ENCODE measurements at regions not wholly inside any gene's neighbourhood (a gene's known extent, or its start where the extent isn't known, plus 50 kb on each side); places are given as distances from the start of the nearest gene placed in this dataset.

DNA sequence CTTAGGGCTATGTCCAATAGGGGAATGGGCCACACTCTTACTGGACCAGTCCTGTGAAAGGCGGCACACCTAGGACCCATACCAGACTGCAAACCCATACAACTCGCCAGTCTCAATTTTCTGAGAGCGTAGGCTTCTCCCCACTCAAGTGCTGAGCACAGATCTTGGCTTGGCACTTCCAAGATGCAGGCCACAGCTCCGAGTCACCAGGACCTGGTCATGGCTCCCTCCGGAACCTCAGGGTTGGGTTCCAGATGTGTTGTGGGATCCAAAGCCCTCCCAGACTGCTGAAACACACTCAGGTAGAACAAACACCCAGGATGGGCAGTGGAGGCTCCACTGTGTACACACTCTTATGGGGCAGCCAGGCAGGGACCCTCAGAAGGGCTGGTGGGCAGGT lies 103.3 kb downstream of the TMEM144 start:
- DNase-seq (ENCODE audit: extremely low spot score): no peak
- no peaks in the 10 kb centered on the region for H3K36me3 ChIP-seq (ENCODE audit: insufficient read depth)
- no peak overlapping the region for H3K27ac ChIP-seq (ENCODE audit: low read depth)
- no peaks in the 10 kb centered on the region for H3K4me1 ChIP-seq (ENCODE audit: insufficient read depth)
- 82% methylated on average over 5 of the region's 5 CpGs for WGBS
- H3K4me3 ChIP-seq (ENCODE audit: low read depth, low read length): no peak overlapping the region

DNA sequence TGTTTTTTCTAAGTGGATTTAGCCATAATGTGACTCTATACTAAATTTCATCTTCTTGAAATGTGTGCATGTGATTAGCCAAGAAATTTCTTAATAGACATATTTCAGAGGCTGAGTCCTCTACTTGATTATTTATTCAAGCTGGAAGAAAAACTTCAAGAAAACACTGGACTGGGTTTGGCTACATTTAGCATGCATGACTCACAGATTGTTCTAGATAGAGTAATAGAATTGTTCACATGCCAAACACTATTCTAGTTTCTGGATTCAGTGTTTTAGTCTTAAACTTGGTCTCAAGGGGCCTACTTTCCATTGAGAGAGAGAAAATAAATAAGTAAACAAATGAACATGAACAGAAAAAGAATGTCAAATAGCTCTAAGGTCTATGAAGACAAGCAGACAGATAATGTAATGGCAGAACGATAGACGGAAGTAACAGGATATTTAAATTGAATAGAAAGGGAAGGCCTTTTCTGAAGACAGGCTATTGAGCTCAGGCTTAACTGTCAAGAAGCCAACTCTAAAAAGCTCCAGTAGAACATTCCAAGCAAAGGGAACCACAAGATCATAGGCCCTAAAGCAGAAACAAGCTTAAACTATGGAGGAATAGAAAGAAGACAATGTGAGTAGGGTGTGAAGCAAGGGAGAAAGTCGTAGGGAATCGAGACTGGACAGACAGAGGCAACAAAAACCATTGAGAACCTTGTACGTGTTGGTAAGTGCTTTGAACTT lies 104.6 kb downstream of the TMEM144 start:
- Histone ChIP-seq H3K4me1 (ENCODE audit: insufficient read depth) (no peaks in the 10 kb centered on the region), H3K36me3 (ENCODE audit: insufficient read depth) (no peaks in the 10 kb centered on the region), H3K4me3 (ENCODE audit: low read depth, low read length) (no peak overlapping the region), H3K27ac (ENCODE audit: low read depth) (no peak overlapping the region)
- no peak for DNase-seq (ENCODE audit: extremely low spot score)
- 75% methylated on average over 5 of the region's 5 CpGs for WGBS

DNA sequence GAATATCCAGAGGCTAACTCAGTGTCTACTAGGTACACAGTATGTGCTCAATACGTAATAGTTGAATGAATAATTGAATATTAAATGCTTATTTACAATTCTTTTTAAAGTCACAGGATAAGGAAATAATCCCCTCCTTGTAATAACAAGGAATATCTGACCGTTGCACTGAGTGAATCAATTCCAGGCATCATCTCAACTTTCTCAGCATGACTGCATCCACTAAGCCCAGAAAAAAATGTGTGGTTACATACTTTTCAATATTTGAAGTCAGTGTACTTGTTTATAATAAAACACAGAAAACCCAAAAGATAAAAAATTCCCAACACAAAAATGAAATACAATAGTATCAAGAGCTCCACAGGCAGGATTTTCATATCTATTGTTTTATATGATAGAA lies 105.4 kb downstream of the TMEM144 start:
- no peaks in the 10 kb centered on the region for H3K36me3 ChIP-seq (ENCODE audit: insufficient read depth)
- H3K27ac ChIP-seq (ENCODE audit: low read depth): no peak overlapping the region
- H3K4me1 ChIP-seq (ENCODE audit: insufficient read depth): no peaks in the 10 kb centered on the region
- H3K4me3 ChIP-seq (ENCODE audit: low read depth, low read length): no peak overlapping the region
- WGBS: 50% methylated on average over 2 of the region's 2 CpGs
- no peak for DNase-seq (ENCODE audit: extremely low spot score)

DNA sequence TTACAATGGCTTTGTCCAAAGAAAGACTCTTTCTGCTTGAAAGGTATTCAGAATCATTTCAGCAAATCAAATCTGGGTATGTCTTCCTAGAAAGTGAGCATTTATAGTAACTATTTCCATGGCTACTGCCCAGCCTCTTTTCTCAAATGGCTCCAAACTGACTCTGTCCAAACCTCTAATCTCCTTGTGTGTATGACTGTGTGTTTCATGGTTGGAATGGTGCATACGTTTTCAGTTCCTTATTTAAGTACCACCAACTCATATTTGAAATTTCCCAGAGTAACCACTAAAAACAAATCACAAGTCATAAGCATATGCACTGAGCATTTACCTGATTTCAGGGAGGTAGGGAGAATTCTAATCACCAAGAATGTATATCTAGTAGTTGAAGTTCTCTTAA lies 106.0 kb downstream of the TMEM144 start:
- DNase-seq (ENCODE audit: extremely low spot score): no peak
- WGBS: 38% methylated on average over 1 of the region's 1 CpG
- H3K36me3 ChIP-seq (ENCODE audit: insufficient read depth): no peaks in the 10 kb centered on the region
- no peak overlapping the region for H3K4me3 ChIP-seq (ENCODE audit: low read depth, low read length)
- H3K27ac ChIP-seq (ENCODE audit: low read depth): no peak overlapping the region
- H3K4me1 ChIP-seq (ENCODE audit: insufficient read depth): no peaks in the 10 kb centered on the region

DNA sequence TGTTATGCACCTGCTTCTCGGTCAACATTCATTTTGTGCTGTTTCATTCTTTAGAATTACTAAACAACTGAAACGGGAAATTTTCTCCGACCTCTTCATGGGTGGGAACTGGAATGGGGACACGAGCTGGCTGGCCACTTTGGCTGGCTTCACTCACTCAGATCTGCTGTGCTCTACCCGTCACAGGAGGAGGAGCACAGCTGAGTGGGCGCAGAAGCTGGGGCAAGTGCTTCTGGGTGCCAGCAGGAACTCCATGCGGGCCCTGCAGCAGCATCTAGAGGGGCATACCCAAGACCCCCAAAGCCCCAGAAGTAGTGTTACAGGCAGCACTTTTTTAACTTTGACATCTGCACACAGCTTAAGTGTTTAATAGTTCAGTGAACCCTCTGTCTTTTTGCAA lies 109.6 kb downstream of the TMEM144 start:
- 85% methylated on average over 7 of the region's 7 CpGs for WGBS
- H3K4me1 ChIP-seq (ENCODE audit: insufficient read depth): no peaks in the 10 kb centered on the region
- H3K27ac ChIP-seq (ENCODE audit: low read depth): no peak overlapping the region
- H3K4me3 ChIP-seq (ENCODE audit: low read depth, low read length): no peak overlapping the region
- DNase-seq (ENCODE audit: extremely low spot score): no peak
- H3K36me3 ChIP-seq (ENCODE audit: insufficient read depth): no peaks in the 10 kb centered on the region

DNA sequence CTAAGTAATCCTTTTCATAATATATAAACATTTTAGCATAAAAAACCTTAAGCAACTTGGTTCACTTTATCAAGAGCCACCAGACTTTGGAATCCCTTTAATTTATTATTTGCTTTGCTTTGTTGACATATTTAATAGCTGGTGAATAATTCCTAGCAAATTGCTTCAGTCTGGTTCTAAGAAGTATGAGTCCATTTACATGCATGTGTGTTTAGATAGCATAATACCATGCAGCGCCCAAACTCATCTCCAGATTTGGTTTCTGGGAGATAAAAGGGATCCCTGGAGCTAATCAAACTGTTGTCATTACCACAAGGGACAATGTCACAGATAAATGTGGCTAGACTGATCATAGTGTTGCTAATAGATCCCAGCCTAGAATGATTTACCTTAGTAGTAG lies 111.8 kb downstream of the TMEM144 start:
- Histone ChIP-seq H3K4me1 (ENCODE audit: insufficient read depth) (no peaks in the 10 kb centered on the region), H3K36me3 (ENCODE audit: insufficient read depth) (no peaks in the 10 kb centered on the region), H3K4me3 (ENCODE audit: low read depth, low read length) (no peak overlapping the region), H3K27ac (ENCODE audit: low read depth) (no peak overlapping the region)
- WGBS: 19% methylated on average over 1 of the region's 1 CpG
- DNase-seq (ENCODE audit: extremely low spot score): no peak

DNA sequence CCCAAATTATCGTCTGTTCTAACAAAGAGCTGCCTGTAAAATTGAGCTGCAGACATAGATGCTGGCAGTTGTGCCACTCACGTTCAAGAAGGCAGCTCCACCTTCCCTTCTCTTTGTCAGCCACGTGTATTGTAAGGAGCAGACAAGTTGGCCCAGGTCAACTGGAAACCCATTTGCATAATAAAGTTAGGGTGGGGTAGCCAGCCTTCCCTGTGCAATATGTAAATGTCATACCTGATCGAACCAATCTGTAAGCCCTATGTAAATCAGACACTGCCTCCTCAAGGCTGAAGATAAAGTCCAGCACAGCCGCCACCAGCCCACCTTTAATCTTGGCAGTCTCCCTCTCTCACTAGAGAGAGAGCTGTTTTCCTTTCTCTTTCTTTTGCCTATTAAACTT lies 117.2 kb downstream of the TMEM144 start:
- 57% methylated on average over 5 of the region's 5 CpGs for WGBS
- Histone ChIP-seq H3K36me3 (ENCODE audit: insufficient read depth) (no peaks in the 10 kb centered on the region), H3K4me1 (ENCODE audit: insufficient read depth) (no peaks in the 10 kb centered on the region), H3K27ac (ENCODE audit: low read depth) (no peak overlapping the region), H3K4me3 (ENCODE audit: low read depth, low read length) (no peak overlapping the region)
- DNase-seq (ENCODE audit: extremely low spot score): no peak

DNA sequence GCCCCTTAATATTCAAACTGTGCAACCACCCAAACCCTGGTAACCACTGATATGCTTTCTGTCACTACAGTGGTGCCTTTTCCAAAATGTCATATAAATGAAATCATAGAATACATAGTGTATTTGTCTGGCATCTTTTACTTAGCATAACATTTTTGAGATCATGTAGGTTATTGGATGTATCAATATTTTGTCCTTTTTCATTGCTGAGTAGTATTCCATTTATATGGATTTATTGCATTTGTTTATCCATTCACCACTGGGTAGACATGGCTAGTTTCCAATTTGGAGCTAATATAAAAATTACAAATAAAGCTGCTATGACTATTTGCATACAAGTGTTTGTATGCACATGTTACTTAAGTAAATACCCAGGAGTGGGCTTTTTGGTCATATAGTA lies 121.6 kb downstream of the TMEM144 start:
- no peak overlapping the region for H3K4me3 ChIP-seq (ENCODE audit: low read depth, low read length)
- DNase-seq (ENCODE audit: extremely low spot score): no peak

DNA sequence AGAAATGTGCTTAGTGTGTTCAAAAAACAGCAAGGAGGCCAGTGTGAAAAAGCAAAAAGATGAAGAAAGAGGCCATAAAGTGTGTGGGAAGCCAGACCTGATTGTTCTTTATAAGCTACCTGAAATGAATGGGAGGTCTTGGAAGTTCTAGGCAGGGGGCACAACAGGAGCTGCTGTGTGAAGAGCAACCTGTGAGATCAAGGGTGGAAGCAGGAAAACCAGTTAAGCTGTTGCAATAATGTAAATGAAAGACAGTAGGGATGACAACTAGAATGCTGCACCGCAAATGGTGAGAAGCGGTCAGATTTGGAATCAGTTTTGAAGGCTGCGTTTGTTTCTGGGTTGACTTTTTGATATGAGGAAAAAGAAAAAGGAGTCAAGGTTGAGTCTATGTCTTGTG lies 123.5 kb downstream of the TMEM144 start:
- no peaks in the 10 kb centered on the region for H3K36me3 ChIP-seq (ENCODE audit: insufficient read depth)
- no peaks in the 10 kb centered on the region for H3K4me1 ChIP-seq (ENCODE audit: insufficient read depth)
- no peak overlapping the region for H3K4me3 ChIP-seq (ENCODE audit: low read depth, low read length)
- WGBS: 83% methylated on average over 3 of the region's 3 CpGs
- no peak for DNase-seq (ENCODE audit: extremely low spot score)
- H3K27ac ChIP-seq (ENCODE audit: low read depth): no peak overlapping the region

More for the DNA sequence above, 121.6 kb downstream of the TMEM144 start:
- no peaks in the 10 kb centered on the region for H3K36me3 ChIP-seq (ENCODE audit: insufficient read depth)
- H3K4me1 ChIP-seq (ENCODE audit: insufficient read depth): no peaks in the 10 kb centered on the region
- no peak overlapping the region for H3K27ac ChIP-seq (ENCODE audit: low read depth)

DNA sequence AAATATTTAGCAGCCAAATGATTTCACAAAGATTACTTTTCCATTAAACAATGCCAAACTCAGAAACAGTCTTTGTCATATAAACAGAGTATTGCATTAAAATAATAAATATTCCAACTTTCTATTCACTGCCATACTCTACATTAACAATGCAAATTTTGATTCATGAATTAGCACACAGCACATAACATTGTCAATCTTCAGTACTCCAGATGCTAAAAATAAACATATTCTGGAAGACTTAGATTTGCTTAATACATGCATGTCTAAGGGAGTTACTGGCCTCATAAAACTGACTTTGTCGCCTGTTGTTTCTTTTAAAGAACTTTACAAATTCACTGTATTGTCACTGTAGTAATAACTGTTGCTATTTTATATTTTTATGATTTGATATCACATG lies 131.6 kb downstream of the TMEM144 start:
- H3K4me3 ChIP-seq (ENCODE audit: low read depth, low read length): no peak overlapping the region
- H3K4me1 ChIP-seq (ENCODE audit: insufficient read depth): no peaks in the 10 kb centered on the region
- H3K36me3 ChIP-seq (ENCODE audit: insufficient read depth): no peaks in the 10 kb centered on the region
- DNase-seq (ENCODE audit: extremely low spot score): no peak
- no peak overlapping the region for H3K27ac ChIP-seq (ENCODE audit: low read depth)
- WGBS: 36% methylated on average over 1 of the region's 1 CpG

DNA sequence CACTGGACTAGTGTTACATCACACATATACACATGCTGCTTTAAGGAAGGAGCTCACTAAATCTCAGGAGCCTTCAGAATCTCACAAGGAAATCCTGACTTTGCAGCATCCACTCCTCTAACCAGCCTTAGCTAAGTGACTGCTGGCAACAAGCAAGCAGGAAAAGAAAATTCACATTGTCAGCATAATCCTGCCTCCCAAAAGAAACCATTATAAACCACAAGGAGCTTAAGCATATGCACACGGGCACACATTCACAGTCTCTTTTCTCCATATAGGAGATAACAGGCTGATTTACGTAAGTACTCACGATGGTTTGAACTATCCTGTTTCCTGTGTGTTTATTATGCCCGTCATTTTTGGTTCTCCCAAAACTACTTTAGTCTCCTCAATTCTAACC lies 136.3 kb downstream of the TMEM144 start:
- Histone ChIP-seq H3K36me3 (ENCODE audit: insufficient read depth) (no peaks in the 10 kb centered on the region), H3K27ac (ENCODE audit: low read depth) (no peak overlapping the region), H3K4me1 (ENCODE audit: insufficient read depth) (no peaks in the 10 kb centered on the region), H3K4me3 (ENCODE audit: low read depth, low read length) (no peak overlapping the region)
- no peak for DNase-seq (ENCODE audit: extremely low spot score)
- 56% methylated on average over 4 of the region's 4 CpGs for WGBS

DNA sequence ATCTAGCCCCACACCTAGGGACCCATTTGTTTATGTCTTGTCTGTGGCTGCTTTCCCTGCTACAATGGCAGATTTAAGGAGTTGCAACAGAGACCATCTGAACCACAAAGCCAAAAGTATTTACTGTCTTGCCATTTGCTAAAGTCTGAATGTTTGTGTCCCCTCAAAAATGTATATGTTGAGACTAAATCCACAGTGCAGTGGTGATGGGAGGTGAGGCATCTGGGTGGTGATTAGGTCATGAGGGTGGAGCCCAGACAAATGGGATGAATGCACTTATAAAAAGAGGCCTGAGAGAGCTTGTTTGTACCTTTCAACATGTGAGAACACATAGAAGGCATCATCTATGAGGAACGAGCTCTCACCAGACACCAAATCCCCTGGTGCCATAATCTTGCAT lies 137.3 kb downstream of the TMEM144 start:
- no peak overlapping the region for H3K4me3 ChIP-seq (ENCODE audit: low read depth, low read length)
- H3K4me1 ChIP-seq (ENCODE audit: insufficient read depth): no peaks in the 10 kb centered on the region
- H3K36me3 ChIP-seq (ENCODE audit: insufficient read depth): no peaks in the 10 kb centered on the region
- no peak for DNase-seq (ENCODE audit: extremely low spot score)
- no peak overlapping the region for H3K27ac ChIP-seq (ENCODE audit: low read depth)
- WGBS: 73% methylated on average over 1 of the region's 1 CpG

DNA sequence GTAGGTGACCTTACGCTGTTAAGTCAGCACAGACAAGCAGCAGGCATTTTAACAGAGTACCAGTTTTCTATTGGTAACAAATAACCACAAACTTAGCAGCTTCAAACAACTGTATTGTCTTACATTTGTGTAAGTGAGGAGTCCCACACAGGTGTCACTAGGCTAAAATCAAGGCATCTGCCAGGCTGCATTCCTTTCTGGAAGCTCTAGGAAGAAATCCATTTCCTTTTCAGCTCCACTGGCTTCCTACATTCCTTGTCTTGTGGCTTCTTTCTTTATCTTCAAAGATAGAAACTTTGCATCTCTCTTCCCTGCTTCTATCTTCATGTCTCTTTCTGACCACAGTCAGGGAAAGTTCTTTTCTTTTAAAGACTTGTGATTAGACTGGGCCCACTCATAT lies 139.9 kb downstream of the TMEM144 start:
- Histone ChIP-seq H3K27ac (ENCODE audit: low read depth) (no peak overlapping the region), H3K4me3 (ENCODE audit: low read depth, low read length) (no peak overlapping the region), H3K36me3 (ENCODE audit: insufficient read depth) (no peaks in the 10 kb centered on the region), H3K4me1 (ENCODE audit: insufficient read depth) (no peaks in the 10 kb centered on the region)
- DNase-seq (ENCODE audit: extremely low spot score): no peak
- 92% methylated on average over 1 of the region's 1 CpG for WGBS

DNA sequence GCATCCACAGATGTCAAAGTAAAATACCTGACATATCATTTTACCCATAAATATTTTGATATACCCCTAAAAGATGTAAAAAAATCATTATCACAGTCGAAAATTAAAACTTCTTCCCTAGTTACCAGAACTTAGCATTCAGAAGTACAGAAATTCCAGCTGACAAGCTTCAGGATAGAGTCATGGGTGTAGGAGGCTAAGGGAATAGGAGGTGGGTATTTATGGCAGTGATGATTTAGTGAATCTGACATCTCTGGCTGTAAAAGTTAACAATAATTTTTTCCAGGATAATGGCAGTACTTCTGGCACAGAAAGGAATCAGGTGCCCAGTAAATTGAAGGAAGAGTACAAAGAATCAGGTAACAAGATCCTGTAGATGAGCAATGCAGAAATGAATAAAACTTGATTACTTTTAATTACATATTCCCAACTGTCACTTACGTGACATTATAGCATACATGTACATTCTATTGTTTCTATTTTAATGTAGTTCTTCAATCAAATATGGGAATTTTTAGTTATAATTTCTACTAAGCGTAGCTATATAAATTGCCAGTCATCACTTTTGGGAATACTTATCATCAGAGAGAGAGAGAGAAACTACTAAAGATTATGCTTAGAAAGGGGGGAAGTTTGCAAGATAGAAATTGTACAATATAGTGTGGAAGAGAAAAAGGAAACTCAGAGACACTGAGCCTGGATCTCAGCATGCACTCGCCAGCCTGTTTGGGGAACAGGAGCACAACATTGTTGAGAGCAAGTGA lies 143.4 kb downstream of the TMEM144 start:
- DNase-seq (ENCODE audit: extremely low spot score): no peak
- H3K36me3 ChIP-seq (ENCODE audit: insufficient read depth): no peaks in the 10 kb centered on the region
- H3K4me3 ChIP-seq (ENCODE audit: low read depth, low read length): no peak overlapping the region
- no peaks in the 10 kb centered on the region for H3K4me1 ChIP-seq (ENCODE audit: insufficient read depth)
- H3K27ac ChIP-seq (ENCODE audit: low read depth): no peak overlapping the region
- 80% methylated on average over 4 of the region's 4 CpGs for WGBS
